K562 (cell line): ENCODE measurements at regions not wholly inside any gene's neighbourhood (a gene's known extent, or its start where the extent isn't known, plus 50 kb on each side); places are given as distances from the start of the nearest gene placed in this dataset.

Experiments used
- BRD4 ChIP-seq: fragments of 200-600 bp; sonication (generic); IDR thresholded peaks from 2 replicates; pipeline ENCODE4 v1.6.1; 2017; ENCODE audit warnings: inconsistent platforms
- CBX2 ChIP-seq: fragments of 200-600 bp; sonication (generic); IDR thresholded peaks from one replicate; pipeline ENCODE4 v1.6.1; 2012; ENCODE audit warnings: mild to moderate bottlenecking, low read length, inconsistent platforms; ENCODE audit not compliant: insufficient read depth, poor library complexity, severe bottlenecking
- CBX8 ChIP-seq: fragments of 200-600 bp; sonication (generic); IDR thresholded peaks from 2 replicates; pipeline ENCODE4 v1.6.1; 2012; ENCODE audit warnings: borderline replicate concordance, mixed run types, low read depth, mild to moderate bottlenecking, moderate library complexity, mixed read lengths, low read length, control low read depth, inconsistent platforms; ENCODE audit not compliant: poor library complexity, severe bottlenecking; ENCODE audit errors: extremely low read depth
- CREB1 ChIP-seq, 2 experiments: sonication (generic) in 1 of 2; formaldehyde crosslinking in 1 of 2; IDR thresholded peaks; 2 replicates each; pipeline versions ENCODE4 v1.6.1 to v1.8.0; 2012 to 2022; ENCODE audit warnings: inconsistent platforms in 1 of 2, mild to moderate bottlenecking in 1 of 2, missing genetic modification reagents in 1 of 2, moderate library complexity in 1 of 2
- CTCF ChIP-seq, 3 experiments: IDR thresholded peaks in 2 of 3; conservative IDR thresholded peaks in 1 of 3; 2 replicates each; pipeline ENCODE4 v1.5.1; 2011 to 2012; ENCODE audit warnings: low read length in 3 of 3, mild to moderate bottlenecking in 3 of 3, control low read depth in 2 of 3, improper control_type of control experiment in 1 of 3, inconsistent platforms in 1 of 3, low read depth in 1 of 3, mixed read lengths in 1 of 3, moderate library complexity in 1 of 3; ENCODE audit not compliant: insufficient read depth in 2 of 3
- CXXC5 ChIP-seq: fragments of 250-450 bp; sonication (Bioruptor Pico); IDR thresholded peaks from 2 replicates; pipeline ENCODE4 v1.8.0; 2022; ENCODE audit warnings: inconsistent platforms, mild to moderate bottlenecking, moderate library complexity
- DDX20 ChIP-seq: fragments of 450-650 bp; IDR thresholded peaks from 2 replicates; pipeline ENCODE4 v1.6.1; 2016; ENCODE audit warnings: missing genetic modification characterization, low read depth, mild to moderate bottlenecking, missing compliant biosample characterization, moderate library complexity
- EZH2 ChIP-seq: IDR thresholded peaks from 2 replicates; pipeline ENCODE4 v1.6.1; 2012; ENCODE audit warnings: low read depth, mild to moderate bottlenecking, inconsistent platforms, low read length, borderline replicate concordance
- MEF2D ChIP-seq: conservative IDR thresholded peaks from 2 replicates; pipeline ENCODE4 v1.6.1; 2016; ENCODE audit warnings: low read depth, missing genetic modification characterization, missing compliant biosample characterization
- MITF ChIP-seq: IDR thresholded peaks from 2 replicates; pipeline ENCODE4 v1.6.1; 2014; ENCODE audit warnings: antibody characterized with exemption
- SMAD2 ChIP-seq: fragments of 150-350 bp; IDR thresholded peaks from 2 replicates; pipeline ENCODE4 v1.6.1; 2014; ENCODE audit warnings: low read depth, mild to moderate bottlenecking, low read length
- STAT5B ChIP-seq: fragments of 250-450 bp; sonication (Bioruptor Pico); IDR thresholded peaks from 2 replicates; pipeline ENCODE4 v1.8.0; 2021; ENCODE audit warnings: mild to moderate bottlenecking, inconsistent platforms
- USF2 ChIP-seq: sonication (generic); formaldehyde crosslinking; IDR thresholded peaks from 2 replicates; pipeline ENCODE4 v1.5.0; 2020; ENCODE audit warnings: missing genetic modification reagents

GRCh38 chr2:234291765-234292204, 205.1 kb downstream of the ARL4C start:
- TF ChIP-seq CTCF (IDR thresholded peaks at IDR 0.05 in 2 of 3, conservative IDR thresholded peaks at IDR 0.05 in 1 of 3; ENCODE audit: insufficient read depth in 2 of 3, low read depth in 1 of 3, low read length in 3 of 3) (no peak), CBX2 (no peak), CXXC5 (no peak), SMAD2 (no peak), CBX8 (no peak), USF2 (CRISPR knock-in tag) (no peak), DDX20 (tag) (no peak), STAT5B (CRISPR knock-in tag) (no peak), BRD4 (no peak), MEF2D (tag) (no peak), MITF (no peak), EZH2 (no peak), CREB1 (IDR thresholded peaks at IDR 0.05) (no peak), CREB1 (CRISPR knock-in tag; IDR thresholded peaks at IDR 0.05) (no peak)
